ENCODE measurements at regions not wholly inside any gene's neighbourhood (a gene's known extent, or its start where the extent isn't known, plus 50 kb on each side); places are given as distances from the start of the nearest gene placed in this dataset.

DNA sequence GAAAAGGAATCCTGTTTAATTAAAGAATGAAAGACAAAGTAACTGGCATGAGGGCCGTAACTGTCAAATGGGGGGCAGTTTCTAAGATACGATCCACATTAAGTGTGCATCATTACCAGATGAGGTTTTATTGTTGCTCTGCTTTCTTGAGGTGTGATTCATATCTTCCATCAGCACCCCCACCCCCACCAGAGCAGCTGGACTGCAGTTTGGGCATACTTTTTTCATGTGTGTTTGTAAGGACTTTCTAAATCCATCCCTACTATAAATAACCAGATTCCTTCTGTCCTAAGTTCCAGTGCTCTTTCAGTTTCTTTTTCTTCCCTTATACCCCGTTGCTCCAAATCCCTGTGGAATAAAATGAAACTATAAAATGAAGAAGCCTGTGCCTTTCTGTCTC lies 142.1 kb downstream of the CDCA7 start:
- Histone ChIP-seq H3K4me3 (ENCODE audit: low read length, poor library complexity, severe bottlenecking) (no peak overlapping the region), H3K9ac (ENCODE audit: low read depth, low read length, poor library complexity, severe bottlenecking) (no peak overlapping the region), H3F3A (ENCODE audit: low read depth) (no peaks in the 10 kb centered on the region), H2AFZ (ENCODE audit: low read length) (no peak overlapping the region), H3K27me3 (ENCODE audit: insufficient read depth, low read length, poor library complexity, severe bottlenecking) (no peaks in the 10 kb centered on the region), H3K4me2 (ENCODE audit: low read depth, low read length, poor library complexity, severe bottlenecking) (no peak overlapping the region), H3K79me2 (ENCODE audit: insufficient read depth, low read length) (no peaks in the 10 kb centered on the region), H4K20me1 (ENCODE audit: insufficient read depth, low read length, poor library complexity, severe bottlenecking) (no peaks in the 10 kb centered on the region), H3K9me3 (ENCODE audit: insufficient read depth, low read depth, low read length) (0 out of 2 replicates have a peak, but pooled peaks cover 10% of the 10 kb centered on the region), H3K4me1 (ENCODE audit: insufficient read depth, low read length, poor library complexity, severe bottlenecking) (no peaks in the 10 kb centered on the region), H3K9me2 (replicated peaks; ENCODE audit: low read depth, low read length) (no peaks in the 10 kb centered on the region), H3K36me3 (ENCODE audit: insufficient read depth, low read length) (no peaks in the 10 kb centered on the region)
- TF ChIP-seq, protein P1, sequence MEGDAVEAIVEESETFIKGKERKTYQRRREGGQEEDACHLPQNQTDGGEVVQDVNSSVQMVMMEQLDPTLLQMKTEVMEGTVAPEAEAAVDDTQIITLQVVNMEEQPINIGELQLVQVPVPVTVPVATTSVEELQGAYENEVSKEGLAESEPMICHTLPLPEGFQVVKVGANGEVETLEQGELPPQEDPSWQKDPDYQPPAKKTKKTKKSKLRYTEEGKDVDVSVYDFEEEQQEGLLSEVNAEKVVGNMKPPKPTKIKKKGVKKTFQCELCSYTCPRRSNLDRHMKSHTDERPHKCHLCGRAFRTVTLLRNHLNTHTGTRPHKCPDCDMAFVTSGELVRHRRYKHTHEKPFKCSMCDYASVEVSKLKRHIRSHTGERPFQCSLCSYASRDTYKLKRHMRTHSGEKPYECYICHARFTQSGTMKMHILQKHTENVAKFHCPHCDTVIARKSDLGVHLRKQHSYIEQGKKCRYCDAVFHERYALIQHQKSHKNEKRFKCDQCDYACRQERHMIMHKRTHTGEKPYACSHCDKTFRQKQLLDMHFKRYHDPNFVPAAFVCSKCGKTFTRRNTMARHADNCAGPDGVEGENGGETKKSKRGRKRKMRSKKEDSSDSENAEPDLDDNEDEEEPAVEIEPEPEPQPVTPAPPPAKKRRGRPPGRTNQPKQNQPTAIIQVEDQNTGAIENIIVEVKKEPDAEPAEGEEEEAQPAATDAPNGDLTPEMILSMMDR (conservative IDR thresholded peaks at IDR 0.05; ENCODE audit: low read length): no peak
- no peak for TF ChIP-seq EZH2phosphoT487 (IDR thresholded peaks at IDR 0.05; ENCODE audit: borderline replicate concordance)

GRCh38 chr2:173500953-173501352 lies 146.3 kb downstream of the CDCA7 start:
- no peaks in the 10 kb centered on the region for H3K9me2 ChIP-seq (replicated peaks; ENCODE audit: low read depth, low read length)
- no peaks in the 10 kb centered on the region for H3K79me2 ChIP-seq (ENCODE audit: insufficient read depth, low read length)
- no peaks in the 10 kb centered on the region for H3F3A ChIP-seq (ENCODE audit: low read depth)
- H3K27me3 ChIP-seq (ENCODE audit: insufficient read depth, low read length, poor library complexity, severe bottlenecking): no peaks in the 10 kb centered on the region
- H2AFZ ChIP-seq (ENCODE audit: low read length): no peak overlapping the region
- TF ChIP-seq, protein P1 (conservative IDR thresholded peaks at IDR 0.05; ENCODE audit: low read length): no peak
- TF ChIP-seq EZH2phosphoT487 (IDR thresholded peaks at IDR 0.05; ENCODE audit: borderline replicate concordance): no peak
- no peaks in the 10 kb centered on the region for H4K20me1 ChIP-seq (ENCODE audit: insufficient read depth, low read length, poor library complexity, severe bottlenecking)
- no peaks in the 10 kb centered on the region for H3K36me3 ChIP-seq (ENCODE audit: insufficient read depth, low read length)
- H3K4me3 ChIP-seq (ENCODE audit: low read length, poor library complexity, severe bottlenecking): no peak overlapping the region
- H3K9me3 ChIP-seq (ENCODE audit: insufficient read depth, low read depth, low read length): 0 out of 2 replicates have a peak, but pooled peaks cover 10% of the 10 kb centered on the region
- no peak overlapping the region for H3K9ac ChIP-seq (ENCODE audit: low read depth, low read length, poor library complexity, severe bottlenecking)
- H3K4me2 ChIP-seq (ENCODE audit: low read depth, low read length, poor library complexity, severe bottlenecking): no peak overlapping the region
- no peaks in the 10 kb centered on the region for H3K4me1 ChIP-seq (ENCODE audit: insufficient read depth, low read length, poor library complexity, severe bottlenecking)

- no peak for TF ChIP-seq EZH2phosphoT487 (IDR thresholded peaks at IDR 0.05; ENCODE audit: borderline replicate concordance)
- H2AFZ ChIP-seq (ENCODE audit: low read length): no peak overlapping the region
- H3K4me1 ChIP-seq (ENCODE audit: insufficient read depth, low read length, poor library complexity, severe bottlenecking): no peaks in the 10 kb centered on the region
- no peak overlapping the region for H3K4me2 ChIP-seq (ENCODE audit: low read depth, low read length, poor library complexity, severe bottlenecking)
- no peaks in the 10 kb centered on the region for H3K36me3 ChIP-seq (ENCODE audit: insufficient read depth, low read length)
- no peaks in the 10 kb centered on the region for H3K27me3 ChIP-seq (ENCODE audit: insufficient read depth, low read length, poor library complexity, severe bottlenecking)
- 0 out of 2 replicates have a peak, but pooled peaks cover 10% of the 10 kb centered on the region for H3K9me3 ChIP-seq (ENCODE audit: insufficient read depth, low read depth, low read length)
- no peaks in the 10 kb centered on the region for H4K20me1 ChIP-seq (ENCODE audit: insufficient read depth, low read length, poor library complexity, severe bottlenecking)
- no peak overlapping the region for H3K9ac ChIP-seq (ENCODE audit: low read depth, low read length, poor library complexity, severe bottlenecking)
- H3K4me3 ChIP-seq (ENCODE audit: low read length, poor library complexity, severe bottlenecking): no peak overlapping the region
- H3K79me2 ChIP-seq (ENCODE audit: insufficient read depth, low read length): no peaks in the 10 kb centered on the region
- H3F3A ChIP-seq (ENCODE audit: low read depth): no peaks in the 10 kb centered on the region
- H3K9me2 ChIP-seq (replicated peaks; ENCODE audit: low read depth, low read length): no peaks in the 10 kb centered on the region
These were observed 147.6 kb downstream of the CDCA7 start for GRCh38 chr2:173502296-173502695.

- Histone ChIP-seq H3K9ac (ENCODE audit: low read depth, low read length, poor library complexity, severe bottlenecking) (no peak overlapping the region), H3K9me2 (replicated peaks; ENCODE audit: low read depth, low read length) (no peaks in the 10 kb centered on the region), H3K79me2 (ENCODE audit: insufficient read depth, low read length) (no peaks in the 10 kb centered on the region), H3K4me2 (ENCODE audit: low read depth, low read length, poor library complexity, severe bottlenecking) (no peak overlapping the region), H2AFZ (ENCODE audit: low read length) (no peak overlapping the region), H4K20me1 (ENCODE audit: insufficient read depth, low read length, poor library complexity, severe bottlenecking) (no peaks in the 10 kb centered on the region), H3K4me1 (ENCODE audit: insufficient read depth, low read length, poor library complexity, severe bottlenecking) (peaks cover 5% of the 10 kb centered on the region), H3K36me3 (ENCODE audit: insufficient read depth, low read length) (no peaks in the 10 kb centered on the region), H3K4me3 (ENCODE audit: low read length, poor library complexity, severe bottlenecking) (no peak overlapping the region), H3K9me3 (ENCODE audit: insufficient read depth, low read depth, low read length) (no peaks in the 10 kb centered on the region), H3K27me3 (ENCODE audit: insufficient read depth, low read length, poor library complexity, severe bottlenecking) (no peaks in the 10 kb centered on the region), H3F3A (ENCODE audit: low read depth) (no peaks in the 10 kb centered on the region)
- no peak for TF ChIP-seq EZH2phosphoT487 (IDR thresholded peaks at IDR 0.05; ENCODE audit: borderline replicate concordance)
- TF ChIP-seq, protein P1 (conservative IDR thresholded peaks at IDR 0.05; ENCODE audit: low read length): no peak
These were observed 156.7 kb downstream of the CDCA7 start for GRCh38 chr2:173511357-173511756.
